DOHH2 (cell line): ENCODE measurements at regions not wholly inside any gene's neighbourhood (a gene's known extent, or its start where the extent isn't known, plus 50 kb on each side); places are given as distances from the start of the nearest gene placed in this dataset.
"Not testable (repeated sequence)": the region's sequence is repeated elsewhere in the genome, so short reads cannot be mapped to it uniquely, and the experiment has no call there.

ENCODE experiments used
- EZH2phosphoT487 ChIP-seq: fragments of 200-600 bp; sonication (generic); IDR thresholded peaks from 2 replicates; pipeline ENCODE4 v1.6.1; 2017; ENCODE audit warnings: borderline replicate concordance, mild to moderate bottlenecking, antibody characterized with exemption, low read length, moderate library complexity, mixed read lengths
- TF ChIP-seq, protein P1 (sequence below): fragments of 200-600 bp; sonication (generic); IDR thresholded peaks from one replicate; pipeline ENCODE4 v1.5.1; 2014; ENCODE audit warnings: antibody characterized with exemption, mild to moderate bottlenecking, low read depth, low read length; ENCODE audit not compliant: poor library complexity, severe bottlenecking

DNA sequence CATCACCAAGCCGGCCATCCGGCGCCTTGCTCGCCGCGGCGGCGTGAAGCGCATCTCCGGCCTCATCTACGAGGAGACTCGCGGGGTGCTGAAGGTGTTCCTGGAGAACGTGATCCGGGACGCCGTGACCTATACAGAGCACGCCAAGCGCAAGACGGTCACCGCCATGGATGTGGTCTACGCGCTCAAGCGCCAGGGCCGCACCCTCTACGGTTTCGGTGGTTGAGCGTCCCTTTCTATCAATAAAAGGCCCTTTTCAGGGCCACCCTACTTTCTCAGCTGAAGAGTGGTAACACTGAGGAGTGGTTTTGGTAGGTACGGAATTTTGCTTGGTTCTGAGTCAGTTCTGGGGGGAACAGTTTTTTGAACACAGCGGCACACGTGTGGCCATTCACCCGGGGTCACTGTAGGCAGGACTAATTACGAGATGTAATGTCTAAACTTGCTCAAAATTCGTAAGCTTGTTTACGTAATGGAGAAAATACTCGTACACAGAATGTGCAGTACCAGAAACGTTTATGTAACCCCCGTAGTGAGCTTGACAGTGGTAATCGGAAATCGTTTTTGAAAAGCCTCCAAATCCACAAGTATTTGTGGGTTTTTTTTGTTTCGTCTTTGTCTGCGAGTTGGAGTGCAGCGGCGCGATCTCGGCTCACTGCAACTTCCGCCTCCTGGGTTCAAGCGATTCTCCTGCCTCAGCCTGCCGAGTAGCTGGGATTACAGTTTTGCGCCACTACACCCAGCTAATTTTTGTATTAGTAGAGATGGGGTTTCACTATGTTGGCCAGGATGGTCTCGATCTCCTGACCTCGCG, 87.8 kb downstream of the OR2B2 start:
- TF ChIP-seq, protein P1, sequence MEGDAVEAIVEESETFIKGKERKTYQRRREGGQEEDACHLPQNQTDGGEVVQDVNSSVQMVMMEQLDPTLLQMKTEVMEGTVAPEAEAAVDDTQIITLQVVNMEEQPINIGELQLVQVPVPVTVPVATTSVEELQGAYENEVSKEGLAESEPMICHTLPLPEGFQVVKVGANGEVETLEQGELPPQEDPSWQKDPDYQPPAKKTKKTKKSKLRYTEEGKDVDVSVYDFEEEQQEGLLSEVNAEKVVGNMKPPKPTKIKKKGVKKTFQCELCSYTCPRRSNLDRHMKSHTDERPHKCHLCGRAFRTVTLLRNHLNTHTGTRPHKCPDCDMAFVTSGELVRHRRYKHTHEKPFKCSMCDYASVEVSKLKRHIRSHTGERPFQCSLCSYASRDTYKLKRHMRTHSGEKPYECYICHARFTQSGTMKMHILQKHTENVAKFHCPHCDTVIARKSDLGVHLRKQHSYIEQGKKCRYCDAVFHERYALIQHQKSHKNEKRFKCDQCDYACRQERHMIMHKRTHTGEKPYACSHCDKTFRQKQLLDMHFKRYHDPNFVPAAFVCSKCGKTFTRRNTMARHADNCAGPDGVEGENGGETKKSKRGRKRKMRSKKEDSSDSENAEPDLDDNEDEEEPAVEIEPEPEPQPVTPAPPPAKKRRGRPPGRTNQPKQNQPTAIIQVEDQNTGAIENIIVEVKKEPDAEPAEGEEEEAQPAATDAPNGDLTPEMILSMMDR: not testable (repeated sequence)
- TF ChIP-seq EZH2phosphoT487: not testable (repeated sequence)
